ENCODE measurements at regions not wholly inside any gene's neighbourhood (a gene's known extent, or its start where the extent isn't known, plus 50 kb on each side); places are given as distances from the start of the nearest gene placed in this dataset.

GRCh38 chrX:139388254-139388653 lies 142.3 kb upstream of the F9 start:
- TF ChIP-seq POLR2A (IDR thresholded peaks at IDR 0.05; ENCODE audit: low read depth, low read length), result no peak
- TF ChIP-seq TAF1 (IDR thresholded peaks at IDR 0.05; ENCODE audit: borderline replicate concordance, low read depth, low read length), result no peak
